Osteocyte (in vitro differentiated cells): ENCODE measurements at regions not wholly inside any gene's neighbourhood (a gene's known extent, or its start where the extent isn't known, plus 50 kb on each side); places are given as distances from the start of the nearest gene placed in this dataset.

ENCODE experiments used
- DNase-seq: peaks from one replicate; pipeline ENCODE4 v3.0.0; 2021; ENCODE audit warnings: mixed read lengths; ENCODE audit not compliant: unreplicated experiment; ENCODE audit errors: extremely low spot score
- H3K27ac Mint-ChIP-seq: one replicate; pipeline ENCODE4 v1.8.0; 2021; ENCODE audit warnings: mild to moderate bottlenecking, mixed read lengths; ENCODE audit not compliant: unreplicated experiment
- H3K27me3 Mint-ChIP-seq: one replicate; pipeline ENCODE4 v1.8.0; 2021; ENCODE audit warnings: mixed read lengths; ENCODE audit not compliant: unreplicated experiment
- H3K36me3 Mint-ChIP-seq: one replicate; pipeline ENCODE4 v1.8.0; 2021; ENCODE audit warnings: mixed read lengths; ENCODE audit not compliant: unreplicated experiment
- H3K4me1 Mint-ChIP-seq: one replicate; pipeline ENCODE4 v1.8.0; 2021; ENCODE audit warnings: mixed read lengths; ENCODE audit not compliant: unreplicated experiment
- H3K4me3 Mint-ChIP-seq: one replicate; pipeline ENCODE4 v1.8.0; 2021; ENCODE audit warnings: mild to moderate bottlenecking, moderate library complexity, mixed read lengths; ENCODE audit not compliant: unreplicated experiment
- H3K9me3 Mint-ChIP-seq: one replicate; pipeline ENCODE4 v1.8.0; 2021; ENCODE audit warnings: mixed read lengths; ENCODE audit not compliant: unreplicated experiment
- CTCF ChIP-seq: fragments of 200-600 bp; sonication (generic); IDR thresholded peaks from 2 replicates; pipeline ENCODE4 v1.5.0; 2021; ENCODE audit warnings: antibody characterized with exemption, mild to moderate bottlenecking, moderate library complexity

DNA sequence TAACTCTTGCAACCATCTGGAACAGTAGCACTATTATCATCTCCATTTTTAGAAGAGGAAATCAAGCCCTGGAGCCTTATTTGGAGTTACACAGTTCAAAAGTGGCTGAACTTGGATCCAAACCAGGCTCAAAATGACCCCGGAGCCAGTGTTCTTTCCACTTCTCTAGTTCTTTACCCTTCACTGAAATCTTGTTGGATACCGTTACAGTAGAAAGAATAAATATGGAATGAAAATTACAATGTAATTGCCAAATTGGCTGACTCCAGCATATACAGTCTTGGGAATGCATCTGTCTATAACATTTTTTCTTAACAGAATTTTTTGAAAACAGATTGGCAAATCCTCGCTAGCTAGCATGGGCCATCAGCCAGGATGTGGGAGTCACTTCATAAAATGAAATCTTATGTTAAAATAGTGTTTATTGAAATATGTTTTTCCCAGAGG, 261.4 kb downstream of the CTH start:
- Mint-ChIP-seq H3K9me3 (no peaks in the 10 kb centered on the region), H3K4me1 (no peaks in the 10 kb centered on the region), H3K27ac (no peak overlapping the region)

DNA sequence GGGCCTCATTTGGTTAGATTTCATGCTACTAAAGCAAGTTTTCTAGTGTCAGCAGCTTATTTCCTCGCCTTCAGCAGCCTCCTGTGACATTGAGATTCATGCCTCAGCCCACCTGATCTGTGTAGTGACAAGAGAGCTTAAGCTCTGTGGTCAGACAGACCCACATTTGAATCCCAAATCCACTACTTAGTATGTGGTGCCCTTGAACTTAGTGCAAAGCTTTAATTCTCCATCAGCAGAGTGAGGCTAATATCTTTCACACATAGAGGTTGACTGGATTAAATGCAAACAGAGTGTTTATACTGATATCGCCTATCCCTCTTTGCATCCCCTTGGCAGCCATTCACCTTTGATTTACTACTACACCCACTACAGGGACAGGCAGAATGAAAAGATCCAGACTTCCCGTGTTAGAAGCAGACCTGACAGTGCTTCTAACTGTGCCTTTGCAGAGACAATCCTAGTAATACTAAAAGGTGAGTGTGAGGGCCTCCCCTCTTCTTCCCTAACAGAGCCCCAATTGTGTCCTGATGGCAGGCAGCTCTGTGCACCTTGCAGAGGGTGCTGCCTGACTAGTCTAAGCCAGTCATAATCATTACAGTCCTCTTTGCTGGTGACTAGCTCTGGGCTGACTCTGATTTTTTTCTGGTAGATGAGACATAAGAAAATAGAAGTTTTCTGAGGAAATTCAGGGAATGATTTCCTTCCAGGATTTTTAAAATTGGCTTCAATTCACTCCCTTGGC, 264.0 kb downstream of the CTH start:
- no peaks in the 10 kb centered on the region for H3K4me1 Mint-ChIP-seq
- TF ChIP-seq CTCF, result no peak
- no peaks in the 10 kb centered on the region for H3K27me3 Mint-ChIP-seq
- no peaks in the 10 kb centered on the region for H3K9me3 Mint-ChIP-seq
- no peak overlapping the region for H3K4me3 Mint-ChIP-seq
- no peak overlapping the region for H3K27ac Mint-ChIP-seq
- no peaks in the 10 kb centered on the region for H3K36me3 Mint-ChIP-seq
- DNase-seq, result no peak

More for the DNA sequence above, 261.4 kb downstream of the CTH start:
- no peak for TF ChIP-seq CTCF
- H3K36me3 Mint-ChIP-seq, result no peaks in the 10 kb centered on the region
- H3K4me3 Mint-ChIP-seq, result no peak overlapping the region
- DNase-seq, result no peak
- H3K27me3 Mint-ChIP-seq, result no peaks in the 10 kb centered on the region

- no peaks in the 10 kb centered on the region for H3K27me3 Mint-ChIP-seq
- no peak for DNase-seq
- H3K4me3 Mint-ChIP-seq, result no peak overlapping the region
- no peaks in the 10 kb centered on the region for H3K36me3 Mint-ChIP-seq
- TF ChIP-seq CTCF, result no peak
- no peaks in the 10 kb centered on the region for H3K4me1 Mint-ChIP-seq
- H3K9me3 Mint-ChIP-seq, result no peaks in the 10 kb centered on the region
- H3K27ac Mint-ChIP-seq, result no peak overlapping the region
Observed at GRCh38 chr1:70675737-70676156, 264.7 kb downstream of the CTH start.

GRCh38 chr1:70685300-70686286, 274.5 kb downstream of the CTH start:
- Mint-ChIP-seq H3K36me3 (no peaks in the 10 kb centered on the region), H3K27me3 (peaks cover 16% of the 10 kb centered on the region), H3K27ac (no peak overlapping the region), H3K9me3 (no peaks in the 10 kb centered on the region), H3K4me1 (no peaks in the 10 kb centered on the region), H3K4me3 (no peak overlapping the region)
- peak; percentile 75 for TF ChIP-seq CTCF
- no peak for DNase-seq

GRCh38 chr1:70688580-70688979, 277.5 kb downstream of the CTH start:
- no peak for TF ChIP-seq CTCF
- no peak for DNase-seq
- Mint-ChIP-seq H3K27me3 (peaks cover 19% of the 10 kb centered on the region), H3K27ac (no peak overlapping the region), H3K36me3 (no peaks in the 10 kb centered on the region), H3K9me3 (no peaks in the 10 kb centered on the region), H3K4me3 (no peak overlapping the region), H3K4me1 (no peaks in the 10 kb centered on the region)
